ENCODE measurements at regions not wholly inside any gene's neighbourhood (a gene's known extent, or its start where the extent isn't known, plus 50 kb on each side); places are given as distances from the start of the nearest gene placed in this dataset.

- Histone ChIP-seq H3K9me3 (ENCODE audit: insufficient read depth in 2 of 2, low read depth in 1 of 2, low read length in 1 of 2) (no peaks in the 10 kb centered on the region), H3K79me1 (ENCODE audit: low read depth, low read length) (no peaks in the 10 kb centered on the region), H4K20me1 (replicated peaks in 1 of 2; ENCODE audit: control insufficient read depth in 1 of 2, insufficient read depth in 2 of 2, low read length in 2 of 2) (no peaks in the 10 kb centered on the region), H2BK12ac (ENCODE audit: low read depth, low read length) (no peak overlapping the region), H3K27ac (ENCODE audit: low read depth, low read length) (no peak overlapping the region), H2BK5ac (ENCODE audit: low read depth, low read length) (no peak overlapping the region), H3K27me3 (replicated peaks in 1 of 4; ENCODE audit: control insufficient read depth in 3 of 4, extremely low read depth in 1 of 4, insufficient read depth in 3 of 4, low read length in 3 of 4) (no peaks in the 10 kb centered on the region), H2BK20ac (ENCODE audit: low read length) (no peak overlapping the region), H3K56ac (replicated peaks; ENCODE audit: insufficient read length, low read depth, low read length) (no peak overlapping the region), H3K4me3 (ENCODE audit: extremely low read depth in 1 of 4, insufficient read depth in 2 of 4, low read depth in 3 of 4, low read length in 4 of 4) (no peak overlapping the region), H2AFZ (ENCODE audit: low read length) (no peak overlapping the region), H2BK120ac (replicated peaks; ENCODE audit: low read depth, low read length) (no peak overlapping the region), H4K8ac (ENCODE audit: extremely low read depth, insufficient read depth, low read length) (no peak overlapping the region), H2AK5ac (ENCODE audit: low read depth, low read length) (no peak overlapping the region), H4K91ac (replicated peaks; ENCODE audit: insufficient read length, low read length) (no peak overlapping the region), H3K14ac (ENCODE audit: insufficient read length) (no peak overlapping the region), H3K79me2 (ENCODE audit: control insufficient read depth in 1 of 2, insufficient read depth in 2 of 2, low read length in 2 of 2) (no peaks in the 10 kb centered on the region), H3K36me3 (ENCODE audit: control insufficient read depth in 2 of 4, insufficient read depth in 4 of 4, low read length in 3 of 4) (no peaks in the 10 kb centered on the region), H3K4me1 (replicated peaks in 1 of 4; ENCODE audit: control insufficient read depth in 3 of 4, insufficient read depth in 4 of 4, low read length in 3 of 4) (no peaks in the 10 kb centered on the region), H2BK15ac (ENCODE audit: low read length) (no peak overlapping the region), H3K18ac (ENCODE audit: extremely low read depth, low read length) (no peak overlapping the region), H3K23me2 (ENCODE audit: low read depth, low read length) (no peaks in the 10 kb centered on the region), H3K4me2 (ENCODE audit: insufficient read depth in 1 of 2, low read depth in 2 of 2, low read length in 2 of 2) (no peak overlapping the region), H3K23ac (ENCODE audit: insufficient read length) (no peak overlapping the region), H3K9ac (replicated peaks in 1 of 4; ENCODE audit: extremely low read depth in 1 of 4, low read depth in 3 of 4, low read length in 3 of 4) (no peak overlapping the region), H3K4ac (replicated peaks; ENCODE audit: insufficient read length, low read depth, low read length) (no peak overlapping the region), H4K5ac (ENCODE audit: insufficient read length, low read depth, low read length) (no peak overlapping the region)
- ChIA-PET POLR2A (ENCODE audit: partially characterized antibody) (no interaction called here), CTCF (ENCODE audit: partially characterized antibody) (no interaction called here)
- no peak for DNase-seq (ENCODE audit: low read depth in 1 of 2, low spot score in 2 of 2)
- no peak for FAIRE-seq
- WGBS, 2 experiments (ENCODE audit: extremely low coverage in 1 of 2, insufficient coverage in 1 of 2, insufficient read length in 1 of 2, insufficient replicate concordance in 2 of 2, low coverage in 1 of 2, low lambda C conversion rate in 2 of 2, missing lambda C conversion rate in 1 of 2) = 88% methylated on average over 6 of the region's 6 CpGs; no CpG with 5 or more reads in 1 of the 2 experiments
- TF ChIP-seq GTF2F1 (IDR thresholded peaks at IDR 0.05; ENCODE audit: borderline replicate concordance, low read depth, low read length) (no peak), EZH2 (IDR thresholded peaks at IDR 0.05; ENCODE audit: low read depth, low read length, severe bottlenecking) (no peak)
Observed at GRCh38 chr9:79940919-79941318, 369.2 kb downstream of the TLE4 start.
